ENCODE measurements at regions not wholly inside any gene's neighbourhood (a gene's known extent, or its start where the extent isn't known, plus 50 kb on each side); places are given as distances from the start of the nearest gene placed in this dataset.
"Not testable (repeated sequence)": the region's sequence is repeated elsewhere in the genome, so short reads cannot be mapped to it uniquely, and the experiment has no call there.

DNA sequence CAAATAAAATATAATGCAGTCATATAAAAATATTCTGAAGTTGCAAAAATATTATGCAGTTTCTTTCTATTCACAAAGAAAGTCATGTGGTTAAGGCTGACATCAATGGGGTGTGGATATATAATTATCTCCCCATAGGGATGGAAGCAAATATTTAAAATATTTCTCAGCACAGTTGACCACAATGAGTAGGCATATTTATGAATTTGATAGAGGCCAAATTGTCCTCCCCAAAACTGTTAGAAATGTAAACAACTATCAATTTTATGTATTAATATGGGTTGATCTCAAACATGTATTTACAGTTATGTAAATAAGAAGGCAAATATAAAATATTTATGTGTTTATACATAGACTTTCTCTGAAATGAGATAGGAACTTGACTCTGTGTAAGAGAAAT, 246.0 kb upstream of the CBLB start:
- no peak for DNase-seq (ENCODE audit: extremely low read depth in 1 of 2, low read depth in 1 of 2)

- no peak for DNase-seq (ENCODE audit: extremely low read depth in 1 of 2, low read depth in 1 of 2)
Measured at GRCh38 chr3:106115557-106115956, 246.7 kb upstream of the CBLB start.

GRCh38 chr3:106116733-106117489, 248.1 kb upstream of the CBLB start:
- no peak for DNase-seq (ENCODE audit: extremely low read depth in 1 of 2, low read depth in 1 of 2)

GRCh38 chr3:106117490-106117858, 248.7 kb upstream of the CBLB start:
- no peak for DNase-seq (ENCODE audit: extremely low read depth in 1 of 2, low read depth in 1 of 2)

GRCh38 chr3:106119614-106120082, 250.8 kb upstream of the CBLB start:
- DNase-seq (ENCODE audit: extremely low read depth in 1 of 2, low read depth in 1 of 2) = no peak

GRCh38 chr3:106120356-106120755, 251.5 kb upstream of the CBLB start:
- DNase-seq (ENCODE audit: extremely low read depth in 1 of 2, low read depth in 1 of 2) = no peak

GRCh38 chr3:106121491-106122289, 252.9 kb upstream of the CBLB start:
- no peak for DNase-seq (ENCODE audit: extremely low read depth in 1 of 2, low read depth in 1 of 2)

- no peak for DNase-seq (ENCODE audit: extremely low read depth in 1 of 2, low read depth in 1 of 2)
Measured at GRCh38 chr3:106124818-106125217, 256.0 kb upstream of the CBLB start.

DNA sequence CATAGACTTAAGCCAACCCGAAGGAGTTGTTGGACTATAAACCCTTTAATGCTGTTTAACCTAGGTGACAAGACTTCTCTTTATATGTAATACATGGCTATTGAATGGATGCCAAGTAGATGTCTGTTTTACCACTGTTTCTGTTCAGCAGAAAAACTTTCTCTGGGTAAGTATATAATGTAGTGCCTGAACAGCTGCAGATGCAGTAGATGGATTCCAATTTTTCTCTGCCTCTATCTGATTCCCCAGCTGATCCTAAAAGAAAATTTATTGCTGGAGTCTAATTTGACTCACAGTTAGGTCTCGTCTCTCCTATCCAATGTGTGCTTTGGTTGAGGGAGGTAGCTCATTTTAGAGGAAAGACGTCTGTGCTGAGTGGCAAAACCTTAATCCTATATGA, 256.5 kb upstream of the CBLB start:
- no peak for DNase-seq (ENCODE audit: extremely low read depth in 1 of 2, low read depth in 1 of 2)

GRCh38 chr3:106126067-106126845, 257.4 kb upstream of the CBLB start:
- DNase-seq (ENCODE audit: extremely low read depth in 1 of 2, low read depth in 1 of 2) = no peak

GRCh38 chr3:106126846-106127235, 258.0 kb upstream of the CBLB start:
- no peak for DNase-seq (ENCODE audit: extremely low read depth in 1 of 2, low read depth in 1 of 2)

DNA sequence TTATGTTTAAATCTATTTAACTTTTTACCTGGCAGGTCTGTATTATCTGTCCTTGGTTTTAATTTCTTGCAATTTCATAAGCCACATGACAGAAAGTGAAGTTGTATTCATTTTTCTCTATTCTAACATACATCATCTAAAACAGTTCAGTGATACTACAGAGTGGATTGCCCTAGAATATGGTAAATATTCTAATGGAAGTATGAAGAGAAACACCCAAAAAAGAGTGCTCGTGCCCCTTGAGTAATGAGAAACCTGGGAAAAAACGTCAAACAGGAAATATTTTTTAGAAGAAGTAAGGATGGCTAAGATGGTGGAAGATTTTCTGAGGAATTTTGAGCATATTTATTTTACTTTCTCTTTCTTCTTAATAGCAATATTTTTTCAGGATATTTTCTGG, 261.1 kb upstream of the CBLB start:
- no peak for DNase-seq (ENCODE audit: extremely low read depth in 1 of 2, low read depth in 1 of 2)

DNA sequence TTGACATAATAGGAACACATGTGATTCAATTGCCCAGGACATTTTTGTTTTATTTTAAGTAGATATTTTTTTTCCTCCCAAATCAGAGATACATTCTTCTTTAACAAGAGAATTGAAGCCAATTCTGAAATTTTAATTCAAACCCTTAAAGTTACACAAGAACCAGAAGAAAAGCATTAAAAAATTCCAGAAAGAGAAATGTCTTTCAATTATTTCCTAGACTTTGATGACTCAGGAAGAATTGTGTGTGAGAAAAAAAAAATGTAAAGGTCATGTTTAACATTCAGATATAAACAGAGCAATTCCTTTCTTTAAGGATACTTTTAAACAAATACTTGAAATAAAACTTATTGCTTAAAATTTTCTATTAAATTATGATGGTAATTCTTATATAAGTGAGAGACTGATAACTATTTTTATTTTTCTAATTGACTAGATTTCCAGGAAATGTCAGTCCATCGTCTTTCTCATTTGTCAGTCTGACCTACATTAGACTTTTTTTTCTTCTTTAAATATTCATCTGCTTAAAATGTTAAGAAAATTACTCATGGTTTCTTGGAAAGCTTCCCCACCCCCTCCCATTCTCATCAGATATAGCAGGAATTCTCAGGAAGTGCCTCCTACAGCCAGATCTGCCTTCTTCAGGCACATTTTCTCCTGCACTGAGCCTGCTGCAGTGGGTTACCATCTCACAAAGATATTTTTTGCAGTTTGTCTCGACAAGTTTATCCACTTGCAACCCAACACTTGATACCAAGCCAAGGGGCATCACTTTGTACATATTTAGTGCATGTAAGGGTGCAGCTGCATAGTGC, 261.8 kb upstream of the CBLB start:
- DNase-seq (ENCODE audit: extremely low read depth in 1 of 2, low read depth in 1 of 2) = no peak

DNA sequence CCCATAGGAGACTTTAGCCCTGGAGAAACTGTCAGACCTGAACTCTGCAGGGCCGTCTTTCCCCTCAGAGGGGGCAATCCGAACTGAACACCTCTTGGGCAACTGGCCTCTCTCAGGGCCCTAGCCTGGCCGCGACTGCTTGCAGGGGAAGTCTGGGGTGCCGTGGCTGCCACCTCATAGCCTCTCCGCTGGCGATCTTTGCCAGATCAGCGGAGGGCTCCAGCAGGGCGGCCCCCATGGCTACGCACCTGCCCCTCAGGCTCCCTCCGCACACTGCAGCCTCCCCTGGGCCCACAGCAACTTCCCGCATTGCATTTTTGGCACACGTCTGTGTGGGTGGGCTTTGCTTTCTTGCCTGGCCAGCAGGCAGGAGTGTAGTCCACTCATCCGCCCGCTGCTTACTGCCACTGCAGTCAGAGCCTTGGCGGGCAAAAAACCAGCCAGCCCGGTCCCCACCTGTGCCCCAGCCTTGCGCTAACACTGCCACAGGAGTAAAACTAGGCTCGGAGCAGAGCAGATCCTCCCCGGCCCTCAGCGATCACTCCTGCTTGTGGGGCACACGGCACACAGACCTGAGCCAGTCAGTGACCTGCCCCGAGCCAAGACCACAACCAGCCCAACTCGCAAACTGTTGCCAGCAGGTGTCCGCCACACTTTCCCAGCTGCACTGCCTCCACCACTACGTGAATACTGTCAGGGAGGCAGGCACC, 266.8 kb upstream of the CBLB start:
- DNase-seq (ENCODE audit: extremely low read depth in 1 of 2, low read depth in 1 of 2) = no peak

DNA sequence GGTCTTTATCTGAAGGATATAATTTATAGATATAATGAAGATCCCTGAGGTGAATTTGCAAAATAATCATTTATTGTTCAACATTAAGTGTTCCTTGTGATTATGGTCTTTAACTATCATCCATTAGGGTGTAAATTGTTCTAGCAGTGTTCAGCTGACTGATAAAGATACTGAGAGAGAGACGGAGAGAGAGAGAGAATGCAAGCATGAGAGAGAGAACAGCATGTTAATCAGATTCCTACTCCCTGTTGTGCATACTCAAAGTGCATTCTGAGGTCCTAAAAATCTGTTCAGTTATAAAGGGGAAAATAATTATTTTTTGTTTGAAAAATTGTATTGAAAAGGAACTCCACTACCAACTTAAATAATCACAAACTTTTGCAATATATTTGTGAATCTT, 271.0 kb upstream of the CBLB start:
- DNase-seq (ENCODE audit: extremely low read depth in 1 of 2, low read depth in 1 of 2) = no peak

GRCh38 chr3:106140431-106140830, 271.6 kb upstream of the CBLB start:
- no peak for DNase-seq (ENCODE audit: extremely low read depth in 1 of 2, low read depth in 1 of 2)

- DNase-seq (ENCODE audit: extremely low read depth in 1 of 2, low read depth in 1 of 2) = no peak
Measured at GRCh38 chr3:106144030-106144429, 275.2 kb upstream of the CBLB start.

DNA sequence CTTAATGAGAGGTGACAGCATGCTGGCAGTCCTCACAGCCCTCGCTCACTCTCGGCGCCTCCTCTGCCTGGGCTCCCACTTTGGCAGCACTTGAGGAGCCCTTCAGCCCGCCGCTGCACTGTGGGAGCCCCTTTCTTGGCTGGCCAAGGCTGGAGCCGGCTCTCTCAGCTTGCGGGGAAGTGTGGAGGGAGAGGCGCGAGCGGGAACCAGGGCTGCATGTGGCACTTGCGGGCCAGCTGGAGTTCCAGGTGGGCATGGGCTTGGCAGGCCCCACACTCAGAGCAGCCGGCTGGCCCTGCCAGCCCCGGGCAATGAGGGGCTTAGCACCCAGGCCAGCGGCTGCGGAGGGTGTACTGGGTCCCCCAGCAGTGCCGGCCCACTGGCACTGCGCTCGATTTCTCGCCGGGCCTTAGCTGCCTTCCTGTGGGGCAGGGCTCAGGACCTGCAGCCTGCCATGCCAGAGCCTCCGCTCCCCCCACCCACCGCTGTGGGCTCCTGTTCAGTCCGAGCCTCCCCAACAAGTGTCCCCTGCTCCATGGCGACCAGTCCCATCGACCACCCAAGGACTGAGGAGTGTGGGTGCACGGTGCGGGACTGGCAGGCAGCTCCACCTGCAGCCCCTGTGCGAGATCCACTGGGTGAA, 279.7 kb upstream of the CBLB start:
- DNase-seq (ENCODE audit: extremely low read depth in 1 of 2, low read depth in 1 of 2) = not testable (repeated sequence)

GRCh38 chr3:106157411-106157810, 288.6 kb upstream of the CBLB start:
- DNase-seq (ENCODE audit: extremely low read depth in 1 of 2, low read depth in 1 of 2) = no peak

GRCh38 chr3:106160396-106160795, 291.6 kb upstream of the CBLB start:
- DNase-seq (ENCODE audit: extremely low read depth in 1 of 2, low read depth in 1 of 2) = no peak
